Activated naive CD4-positive, alpha-beta T cell treated with anti-CD3 and anti-CD28 coated beads, Interleukin-2, amount 10 ng/mL, durations not matched to agents 7 days and 5 days (primary cell): ENCODE measurements at regions not wholly inside any gene's neighbourhood (a gene's known extent, or its start where the extent isn't known, plus 50 kb on each side); places are given as distances from the start of the nearest gene placed in this dataset.

ENCODE experiments used
- CTCF ChIA-PET: fragments of 350-600 bp; sonication (Branson Sonifier 250); formaldehyde crosslinking; loops from one replicate; lab custom pipeline; 2021; ENCODE audit warnings: antibody characterized with exemption; lab: Charles Lee
- DNase-seq: peaks from one replicate; pipeline ENCODE4 v3.0.0-alpha.2; 2020
- H3K27ac Mint-ChIP-seq: one replicate; pipeline ENCODE4 v1.8.0; 2021; ENCODE audit warnings: mild to moderate bottlenecking, moderate library complexity, mixed read lengths
- H3K27me3 Mint-ChIP-seq: one replicate; pipeline ENCODE4 v1.8.0; 2021; ENCODE audit warnings: mild to moderate bottlenecking, mixed read lengths
- H3K36me3 Mint-ChIP-seq: one replicate; pipeline ENCODE4 v1.8.0; 2021; ENCODE audit warnings: mixed read lengths
- H3K4me1 Mint-ChIP-seq: one replicate; pipeline ENCODE4 v1.8.0; 2021; ENCODE audit warnings: mixed read lengths
- H3K4me3 Mint-ChIP-seq: one replicate; pipeline ENCODE4 v1.8.0; 2021; ENCODE audit warnings: mild to moderate bottlenecking, moderate library complexity, mixed read lengths
- H3K9me3 Mint-ChIP-seq: one replicate; pipeline ENCODE4 v1.8.0; 2021; ENCODE audit warnings: mixed read lengths

DNA sequence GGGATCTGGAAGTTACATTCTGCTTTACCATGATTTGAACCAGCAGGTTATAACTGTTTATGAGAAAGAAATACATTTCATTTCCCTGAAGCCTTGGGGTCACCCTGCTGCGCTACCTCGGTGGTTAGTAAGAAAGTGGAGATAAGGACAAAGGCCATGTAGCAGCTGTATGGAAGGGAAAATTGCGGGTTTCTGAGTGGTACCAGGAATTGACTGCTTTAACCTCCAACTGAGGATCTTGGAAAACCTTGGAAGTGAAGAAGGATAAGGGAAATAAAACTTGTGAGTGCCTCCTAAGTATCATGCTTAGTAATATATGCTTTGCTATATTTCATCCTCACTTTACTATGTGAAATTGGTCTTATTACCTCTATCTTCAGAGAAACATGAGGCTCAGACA, 76.1 kb upstream of the GAP43 start:
- Mint-ChIP-seq H3K4me3 (no peak overlapping the region), H3K27me3 (peaks cover 5% of the 10 kb centered on the region), H3K9me3 (no peaks in the 10 kb centered on the region), H3K36me3 (no peaks in the 10 kb centered on the region), H3K4me1 (no peaks in the 10 kb centered on the region), H3K27ac (no peak overlapping the region)
- no peak for DNase-seq
- CTCF ChIA-PET: no interaction called here

DNA sequence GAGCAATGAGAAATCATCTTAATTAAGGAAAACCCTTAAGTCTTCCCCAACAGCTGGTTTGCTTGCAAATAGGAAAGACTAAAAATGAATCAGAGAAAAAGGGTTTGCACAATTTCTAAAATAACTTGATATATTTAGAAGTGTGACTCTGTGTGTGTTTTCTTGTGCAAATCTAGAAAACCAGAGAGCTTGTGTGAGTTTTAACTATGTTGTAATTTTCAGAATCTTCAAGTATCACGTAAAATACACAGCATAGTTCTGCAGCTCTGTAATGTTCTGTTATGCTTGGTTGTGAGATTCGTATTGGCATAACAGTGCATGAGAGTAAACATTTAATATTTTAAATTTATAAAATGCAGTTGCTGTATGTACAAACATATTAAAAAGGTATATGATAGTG, 74.7 kb upstream of the GAP43 start:
- CTCF ChIA-PET: no interaction called here
- H3K27me3 Mint-ChIP-seq: peaks cover 10% of the 10 kb centered on the region
- H3K36me3 Mint-ChIP-seq: no peaks in the 10 kb centered on the region
- H3K9me3 Mint-ChIP-seq: no peaks in the 10 kb centered on the region
- no peak overlapping the region for H3K4me3 Mint-ChIP-seq
- no peaks in the 10 kb centered on the region for H3K4me1 Mint-ChIP-seq
- H3K27ac Mint-ChIP-seq: no peak overlapping the region
- no peak for DNase-seq

DNA sequence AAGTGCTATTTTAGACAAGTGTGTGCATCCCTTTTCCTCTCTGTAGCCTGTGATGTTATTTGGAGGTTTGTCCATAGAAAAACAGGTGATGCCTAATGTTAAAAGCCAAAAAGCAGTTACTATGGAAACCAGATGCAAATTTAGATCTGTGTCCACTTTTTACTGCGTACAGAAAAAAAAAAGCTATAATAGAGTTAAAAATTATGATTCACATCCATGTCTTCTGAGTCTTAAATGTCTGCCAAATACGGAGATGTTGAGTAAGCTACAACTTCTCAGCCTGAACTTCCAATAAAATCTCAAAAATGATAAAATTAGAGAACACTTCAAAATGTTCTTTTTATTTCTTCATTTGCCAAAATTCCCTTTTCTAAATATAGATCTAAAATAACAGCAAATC, 74.2 kb upstream of the GAP43 start:
- CTCF ChIA-PET: no interaction called here
- H3K4me1 Mint-ChIP-seq: no peaks in the 10 kb centered on the region
- H3K9me3 Mint-ChIP-seq: no peaks in the 10 kb centered on the region
- H3K27ac Mint-ChIP-seq: no peak overlapping the region
- H3K27me3 Mint-ChIP-seq: peaks cover 11% of the 10 kb centered on the region
- no peak for DNase-seq
- no peak overlapping the region for H3K4me3 Mint-ChIP-seq
- no peaks in the 10 kb centered on the region for H3K36me3 Mint-ChIP-seq

DNA sequence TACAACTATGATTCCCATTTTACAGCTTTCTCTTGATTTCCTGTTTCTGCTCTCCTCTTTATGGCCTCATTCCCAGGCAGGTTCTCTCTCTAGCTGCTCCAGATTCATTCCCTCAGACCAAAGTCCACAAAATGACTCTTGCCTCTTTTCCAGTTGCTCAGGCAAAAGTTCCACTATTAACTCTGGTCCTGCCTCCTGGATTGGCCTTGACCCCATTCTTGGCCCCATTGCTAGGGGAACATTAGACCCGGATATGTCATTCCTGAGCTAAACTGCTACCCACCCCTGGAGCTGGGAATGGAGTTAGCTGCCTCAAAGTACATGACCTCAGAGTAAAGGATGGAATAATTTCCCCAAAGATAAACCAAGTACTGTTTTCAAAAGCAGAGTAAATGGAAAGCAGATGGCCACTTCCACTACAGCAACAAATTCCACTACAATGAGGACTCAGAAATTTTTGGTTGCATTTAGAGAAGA, 73.0 kb upstream of the GAP43 start:
- H3K36me3 Mint-ChIP-seq: no peaks in the 10 kb centered on the region
- DNase-seq: no peak
- H3K9me3 Mint-ChIP-seq: no peaks in the 10 kb centered on the region
- CTCF ChIA-PET: no interaction called here
- no peaks in the 10 kb centered on the region for H3K4me1 Mint-ChIP-seq
- no peak overlapping the region for H3K27ac Mint-ChIP-seq
- H3K27me3 Mint-ChIP-seq: peaks cover 12% of the 10 kb centered on the region
- H3K4me3 Mint-ChIP-seq: no peak overlapping the region

DNA sequence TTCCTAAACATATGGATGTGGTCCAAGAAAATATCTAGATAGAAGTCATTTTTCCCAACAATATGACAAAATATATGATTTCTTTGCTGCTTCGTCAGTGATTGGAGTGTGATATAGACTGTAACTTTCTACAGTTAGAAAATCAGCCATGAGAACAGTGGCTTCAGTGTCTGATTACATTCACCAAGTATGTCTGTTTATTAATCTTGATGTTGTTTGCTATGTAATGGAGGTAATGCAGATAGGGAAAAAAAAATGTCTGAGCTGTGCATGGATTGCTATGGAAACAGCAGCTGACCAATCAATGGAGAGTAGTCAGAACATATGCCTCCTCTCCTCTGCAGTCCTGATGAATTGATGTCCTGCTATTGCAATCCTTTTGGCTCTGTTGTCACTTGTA, 72.3 kb upstream of the GAP43 start:
- Mint-ChIP-seq H3K4me3 (no peak overlapping the region), H3K4me1 (no peaks in the 10 kb centered on the region), H3K27me3 (peaks cover 15% of the 10 kb centered on the region), H3K27ac (no peak overlapping the region), H3K9me3 (no peaks in the 10 kb centered on the region), H3K36me3 (no peaks in the 10 kb centered on the region)
- CTCF ChIA-PET: no interaction called here
- DNase-seq: no peak

DNA sequence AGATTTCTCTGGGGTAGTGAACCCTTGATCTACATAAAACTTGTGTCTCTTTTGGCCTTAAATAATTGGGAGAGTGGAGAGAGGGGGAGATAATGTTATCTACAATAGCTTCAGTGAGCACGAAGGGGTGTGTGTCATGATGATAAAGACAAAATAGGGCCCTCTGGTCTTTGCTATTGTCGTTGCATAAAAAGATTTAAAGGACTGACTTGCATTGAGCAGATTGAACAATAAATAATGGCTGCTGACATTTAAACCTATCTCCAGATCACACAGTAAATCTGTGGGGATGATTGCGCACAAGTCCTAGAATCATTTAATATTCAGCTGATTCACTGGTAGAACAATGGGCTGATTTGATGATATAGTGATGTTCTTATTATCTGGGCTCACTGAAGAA, 71.3 kb upstream of the GAP43 start:
- H3K27me3 Mint-ChIP-seq: peaks cover 15% of the 10 kb centered on the region
- CTCF ChIA-PET: no interaction called here
- no peak overlapping the region for H3K4me3 Mint-ChIP-seq

DNA sequence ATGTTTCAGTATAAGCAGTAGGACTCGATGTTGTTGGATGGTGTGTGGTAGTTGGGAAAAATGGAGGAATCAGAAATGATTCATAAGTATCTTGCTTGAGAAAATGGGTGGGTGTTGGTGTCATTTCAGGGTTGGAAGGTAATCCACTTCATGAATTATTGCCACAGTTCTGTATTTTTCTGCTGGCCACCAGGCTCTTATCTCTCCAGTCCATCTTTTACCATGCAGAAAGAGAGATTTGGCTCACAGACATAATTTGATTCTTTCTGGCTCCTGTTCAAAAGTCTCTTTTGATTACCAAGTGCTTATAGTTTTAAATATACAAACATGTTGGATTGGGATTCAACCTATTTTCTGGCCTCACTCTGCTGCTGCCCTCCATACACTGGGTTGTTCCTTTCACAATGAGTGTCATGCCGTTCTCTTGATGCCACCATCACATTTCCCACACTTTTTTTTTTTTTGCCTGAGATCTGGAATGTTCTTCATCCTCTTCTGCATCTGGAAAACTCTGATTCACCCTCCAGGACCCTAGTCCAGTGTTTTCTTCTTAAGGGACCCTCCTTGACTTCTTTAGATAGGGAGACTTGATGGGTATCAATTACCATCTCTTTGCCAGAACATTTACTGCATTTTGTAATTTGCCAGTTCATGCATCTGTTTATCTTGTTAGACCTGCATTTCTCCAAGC, 69.4 kb upstream of the GAP43 start:
- Mint-ChIP-seq H3K27me3 (peaks cover 15% of the 10 kb centered on the region), H3K9me3 (no peaks in the 10 kb centered on the region)
- no peak for DNase-seq

More for the DNA sequence above, 71.3 kb upstream of the GAP43 start:
- H3K4me1 Mint-ChIP-seq: no peaks in the 10 kb centered on the region
- H3K27ac Mint-ChIP-seq: no peak overlapping the region
- H3K36me3 Mint-ChIP-seq: no peaks in the 10 kb centered on the region
- DNase-seq: no peak
- H3K9me3 Mint-ChIP-seq: no peaks in the 10 kb centered on the region

DNA sequence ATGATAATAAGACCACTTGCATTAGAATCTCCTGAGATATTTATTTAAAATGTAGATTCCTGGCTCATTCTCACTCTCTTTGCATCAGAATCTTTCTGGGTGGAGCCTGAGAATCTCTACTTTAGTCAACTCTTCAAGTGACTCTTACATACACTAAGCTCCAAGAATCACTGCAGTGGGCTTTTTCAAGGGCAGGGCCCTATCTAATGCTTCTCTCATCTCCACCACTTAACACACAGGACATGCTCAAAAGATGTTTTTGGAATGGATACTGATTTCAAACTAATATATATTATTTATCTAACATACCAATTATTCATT, 68.9 kb upstream of the GAP43 start:
- Mint-ChIP-seq H3K36me3 (no peaks in the 10 kb centered on the region), H3K4me3 (no peak overlapping the region), H3K9me3 (no peaks in the 10 kb centered on the region), H3K27me3 (peaks cover 15% of the 10 kb centered on the region), H3K27ac (no peak overlapping the region), H3K4me1 (no peaks in the 10 kb centered on the region)
- DNase-seq: no peak
- CTCF ChIA-PET: no interaction called here

More for the DNA sequence above, 69.4 kb upstream of the GAP43 start:
- no peak overlapping the region for H3K4me3 Mint-ChIP-seq
- H3K4me1 Mint-ChIP-seq: no peaks in the 10 kb centered on the region
- no peaks in the 10 kb centered on the region for H3K36me3 Mint-ChIP-seq
- CTCF ChIA-PET: no interaction called here
- H3K27ac Mint-ChIP-seq: no peak overlapping the region

- CTCF ChIA-PET: no interaction called here
- H3K27me3 Mint-ChIP-seq: no peaks in the 10 kb centered on the region
- H3K4me1 Mint-ChIP-seq: no peaks in the 10 kb centered on the region
- H3K9me3 Mint-ChIP-seq: no peaks in the 10 kb centered on the region
- H3K27ac Mint-ChIP-seq: no peak overlapping the region
- no peak overlapping the region for H3K4me3 Mint-ChIP-seq
- DNase-seq: no peak
- H3K36me3 Mint-ChIP-seq: no peaks in the 10 kb centered on the region
These were observed 60.6 kb upstream of the GAP43 start for GRCh38 chr3:115562636-115563267.

DNA sequence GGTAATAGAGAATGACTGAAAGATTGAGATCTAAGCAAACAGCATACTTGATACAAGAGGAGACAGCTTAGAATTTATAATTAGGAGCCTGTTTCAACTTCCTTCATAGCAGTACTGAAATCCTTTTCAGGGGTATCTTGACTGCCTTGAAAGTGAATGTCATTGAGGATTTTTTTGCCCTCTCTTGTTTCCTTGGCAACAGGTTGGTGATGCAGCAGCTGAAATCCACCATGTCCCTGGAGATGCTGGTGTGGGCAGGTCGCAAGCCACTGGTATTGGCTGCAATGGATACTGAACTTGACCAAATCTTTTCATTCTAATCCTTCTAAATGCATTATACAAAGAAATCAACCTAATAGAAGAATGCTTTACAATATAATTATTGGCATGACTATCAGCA, 59.3 kb upstream of the GAP43 start:
- CTCF ChIA-PET: no interaction called here
- Mint-ChIP-seq H3K27me3 (no peaks in the 10 kb centered on the region), H3K27ac (no peak overlapping the region), H3K4me3 (no peak overlapping the region), H3K9me3 (no peaks in the 10 kb centered on the region), H3K4me1 (no peaks in the 10 kb centered on the region), H3K36me3 (no peaks in the 10 kb centered on the region)
- DNase-seq: no peak

GRCh38 chr3:115571413-115571812, 51.9 kb upstream of the GAP43 start:
- CTCF ChIA-PET: no interaction called here
- no peak overlapping the region for H3K27ac Mint-ChIP-seq
- no peaks in the 10 kb centered on the region for H3K27me3 Mint-ChIP-seq
- no peak overlapping the region for H3K4me3 Mint-ChIP-seq
- H3K36me3 Mint-ChIP-seq: no peaks in the 10 kb centered on the region
- no peaks in the 10 kb centered on the region for H3K4me1 Mint-ChIP-seq
- DNase-seq: no peak
- no peaks in the 10 kb centered on the region for H3K9me3 Mint-ChIP-seq
